Common myeloid progenitor, CD34-positive (primary cell): ENCODE measurements at regions not wholly inside any gene's neighbourhood (a gene's known extent, or its start where the extent isn't known, plus 50 kb on each side); places are given as distances from the start of the nearest gene placed in this dataset.

Experiments used
- CTCF ChIA-PET: fragments of 350-600 bp; sonication (Branson Sonifier 250); formaldehyde crosslinking; loops from one replicate; lab custom pipeline; 2021; ENCODE audit warnings: antibody characterized with exemption; lab: Charles Lee
- POLR2A ChIA-PET: fragments of 350-600 bp; sonication (Branson Sonifier 250); formaldehyde crosslinking; loops from one replicate; lab custom pipeline; 2021; ENCODE audit warnings: antibody characterized with exemption; lab: Charles Lee
- DNase-seq, 3 donors: peaks; one replicate each; pipeline versions ENCODE4 v3.0.0 to v3.0.0-alpha.2; 2013
- H3K27ac ChIP-seq, 2 experiments: 1 replicate in 1 of 2; 2 replicates in 1 of 2; pipeline ENCODE4 v1.7.0; 2013; ENCODE audit warnings: inconsistent platforms in 2 of 2, low read length in 2 of 2, mild to moderate bottlenecking in 2 of 2, low read depth in 1 of 2, moderate library complexity in 1 of 2; ENCODE audit not compliant: severe bottlenecking in 2 of 2, insufficient read depth in 1 of 2, poor library complexity in 1 of 2
- H3K27me3 ChIP-seq, 5 experiments: replicated peaks in 2 of 5; 1 replicate in 3 of 5; 2 replicates in 2 of 5; pipeline versions ENCODE4 v1.6.1 to v1.7.0; 2013; ENCODE audit warnings: low read length in 4 of 5, mild to moderate bottlenecking in 2 of 5, moderate library complexity in 2 of 5, inconsistent platforms in 1 of 5; ENCODE audit not compliant: insufficient read depth in 5 of 5, control insufficient read depth in 4 of 5
- H3K36me3 ChIP-seq, 4 experiments: 1 replicate in 2 of 4; 2 replicates in 2 of 4; pipeline versions ENCODE4 v1.6.1 to v1.7.0; 2013; ENCODE audit warnings: low read length in 3 of 4, control low read depth in 1 of 4, mild to moderate bottlenecking in 1 of 4; ENCODE audit not compliant: control insufficient read depth in 4 of 4, insufficient read depth in 4 of 4
- H3K4me1 ChIP-seq, 4 experiments: 1 replicate in 3 of 4; 2 replicates in 1 of 4; pipeline versions ENCODE4 v1.6.1 to v1.7.1; 2013; ENCODE audit warnings: low read length in 3 of 4, mild to moderate bottlenecking in 3 of 4, control low read depth in 1 of 4, inconsistent platforms in 1 of 4, moderate library complexity in 1 of 4; ENCODE audit not compliant: control insufficient read depth in 4 of 4, insufficient read depth in 4 of 4; ENCODE audit errors: control extremely low read depth in 1 of 4
- H3K4me3 ChIP-seq, 7 experiments: 1 replicate in 4 of 7; 2 replicates in 3 of 7; pipeline versions ENCODE4 v1.5.1 to v1.7.0; 2013; ENCODE audit warnings: mild to moderate bottlenecking in 7 of 7, low read length in 6 of 7, moderate library complexity in 6 of 7, inconsistent platforms in 2 of 7, low read depth in 2 of 7, control low read depth in 1 of 7; ENCODE audit not compliant: insufficient read depth in 4 of 7, control insufficient read depth in 1 of 7; ENCODE audit errors: extremely low read depth in 1 of 7
- H3K9me3 ChIP-seq, 5 experiments: 1 replicate in 4 of 5; 2 replicates in 1 of 5; pipeline versions ENCODE4 v1.6.1 to v1.7.1; 2013; ENCODE audit warnings: low read length in 4 of 5, mild to moderate bottlenecking in 2 of 5, inconsistent platforms in 1 of 5, low read depth in 1 of 5, moderate library complexity in 1 of 5; ENCODE audit not compliant: control insufficient read depth in 4 of 5, insufficient read depth in 2 of 5; ENCODE audit errors: control extremely low read depth in 1 of 5
- WGBS: methylation state at CpG from one replicate; pipeline ENCODE4 v1.1.5; 2013; ENCODE audit not compliant: insufficient coverage; 5-methylcytosine and 5-hydroxymethylcytosine counted together

DNA sequence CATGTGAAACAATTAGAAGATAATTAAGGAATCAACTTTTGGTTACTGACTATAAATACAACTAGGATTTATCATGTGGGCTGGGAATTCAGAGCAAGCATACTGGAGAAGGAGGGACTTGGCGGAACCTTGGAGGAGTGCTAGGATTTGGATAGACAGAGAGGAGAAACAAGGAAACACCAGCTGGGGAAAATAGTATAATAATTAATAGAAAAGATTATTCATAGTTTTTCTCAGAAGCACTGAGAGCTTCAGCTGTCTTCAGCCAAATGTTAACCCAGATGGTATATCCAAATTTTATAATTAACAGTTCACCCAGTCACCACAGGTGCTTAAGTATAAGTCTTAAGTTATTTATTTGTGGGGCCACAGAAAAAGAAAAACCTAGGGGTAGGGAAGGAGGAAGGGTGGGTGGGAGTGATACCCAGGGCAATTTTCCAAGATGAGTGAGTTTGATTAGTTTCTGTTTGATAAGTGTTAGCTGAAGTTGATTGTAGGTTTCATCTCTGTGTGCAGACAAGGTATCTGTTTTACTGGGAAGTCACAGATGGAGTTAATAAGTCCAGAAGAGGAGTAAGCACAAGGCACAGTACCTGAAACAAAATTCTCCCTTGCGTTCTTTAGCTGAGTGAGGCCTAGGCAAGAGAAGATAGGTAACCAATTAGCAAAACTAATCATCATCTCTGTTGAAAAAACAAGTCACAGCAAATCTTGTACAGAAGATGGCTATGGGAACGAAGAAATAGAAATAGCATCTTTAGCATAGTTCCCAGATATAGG lies 175.5 kb downstream of the TFAP2B start:
- Histone ChIP-seq H3K9me3 (no peaks in the 10 kb centered on the region), H3K4me3 (no peak overlapping the region), H3K36me3 (no peaks in the 10 kb centered on the region), H3K27me3 (no peaks in the 10 kb centered on the region), H3K27ac (no peak overlapping the region), H3K4me1 (no peaks in the 10 kb centered on the region)
- ChIA-PET POLR2A (no interaction called here), CTCF (no interaction called here)
- WGBS = 100% methylated on average over 1 of the region's 3 CpGs
- no peak for DNase-seq

DNA sequence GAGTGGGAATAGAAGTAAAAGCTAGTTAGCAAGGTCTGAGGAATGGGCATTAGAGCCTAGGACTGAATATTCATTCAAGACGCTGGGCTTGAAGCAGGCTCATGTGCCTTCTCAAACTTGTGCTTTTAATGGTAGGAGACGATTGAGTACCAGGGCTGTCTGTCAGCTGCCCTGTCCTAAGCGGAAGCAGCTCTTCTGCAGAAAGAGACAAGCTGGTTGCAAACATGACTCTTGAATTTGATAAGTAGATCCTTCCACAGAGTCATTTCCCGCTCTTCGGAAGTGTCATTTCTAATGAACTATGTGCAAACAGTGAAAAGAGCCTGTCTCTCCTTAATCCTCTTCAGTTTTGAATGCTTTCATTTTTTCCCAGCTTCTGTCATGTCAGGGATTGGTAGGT lies 176.4 kb downstream of the TFAP2B start:
- CTCF ChIA-PET = no interaction called here
- POLR2A ChIA-PET = no interaction called here
- WGBS = 98% methylated on average over 5 of the region's 5 CpGs

DNA sequence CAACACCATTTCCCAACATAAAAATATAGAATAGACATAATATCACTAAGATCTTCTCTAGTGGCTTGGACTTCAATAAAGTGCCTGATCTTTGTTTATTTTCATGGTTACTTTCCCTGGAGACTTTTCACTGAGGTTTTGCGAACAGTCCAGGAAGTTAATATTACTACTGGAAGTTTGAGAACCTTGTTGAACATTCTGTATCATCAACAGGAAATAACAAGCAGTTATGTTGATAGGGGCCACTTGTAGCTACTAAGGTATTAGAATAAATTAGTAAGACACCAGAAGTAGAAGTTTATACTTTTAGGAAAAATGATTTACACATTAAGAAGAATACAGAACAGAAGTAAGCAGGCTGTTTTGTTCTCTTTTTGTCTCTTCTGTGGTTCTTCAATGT lies 180.2 kb downstream of the TFAP2B start:
- H3K9me3 ChIP-seq = no peaks in the 10 kb centered on the region
- H3K4me3 ChIP-seq = no peak overlapping the region
- ChIA-PET CTCF (no interaction called here), POLR2A (no interaction called here)
- H3K36me3 ChIP-seq = no peaks in the 10 kb centered on the region
- H3K4me1 ChIP-seq = no peaks in the 10 kb centered on the region
- no peak for DNase-seq
- H3K27me3 ChIP-seq = no peaks in the 10 kb centered on the region
- no peak overlapping the region for H3K27ac ChIP-seq
- no CpG with 5 or more reads among the region's 1 CpG for WGBS

More for the DNA sequence above, 176.4 kb downstream of the TFAP2B start:
- DNase-seq = no peak
- Histone ChIP-seq H3K4me1 (no peaks in the 10 kb centered on the region), H3K36me3 (no peaks in the 10 kb centered on the region), H3K9me3 (no peaks in the 10 kb centered on the region), H3K27ac (no peak overlapping the region), H3K4me3 (no peak overlapping the region), H3K27me3 (no peaks in the 10 kb centered on the region)

- no peak overlapping the region for H3K4me3 ChIP-seq
- WGBS = 100% methylated on average over 1 of the region's 1 CpG
- ChIA-PET CTCF (interaction anchor here (1.5 kb wide), 1 partner anchor 13 kb away, joined by 3 read pairs; no protein-coding TSS in a partner anchor), POLR2A (no interaction called here)
- no peaks in the 10 kb centered on the region for H3K9me3 ChIP-seq
- H3K27me3 ChIP-seq = no peaks in the 10 kb centered on the region
- H3K36me3 ChIP-seq = no peaks in the 10 kb centered on the region
- DNase-seq = no peak
- no peak overlapping the region for H3K27ac ChIP-seq
- H3K4me1 ChIP-seq = no peaks in the 10 kb centered on the region
Observed at GRCh38 chr6:51001399-51001798, 182.7 kb downstream of the TFAP2B start.

GRCh38 chr6:51004380-51004779 lies 185.7 kb downstream of the TFAP2B start:
- CTCF ChIA-PET = no interaction called here
- no peak overlapping the region for H3K4me3 ChIP-seq
- no peak overlapping the region for H3K27ac ChIP-seq
- no peak for DNase-seq
- POLR2A ChIA-PET = no interaction called here
- no peaks in the 10 kb centered on the region for H3K4me1 ChIP-seq
- no peaks in the 10 kb centered on the region for H3K9me3 ChIP-seq
- no peaks in the 10 kb centered on the region for H3K27me3 ChIP-seq
- H3K36me3 ChIP-seq = no peaks in the 10 kb centered on the region
- 93% methylated on average over 3 of the region's 4 CpGs for WGBS

- Histone ChIP-seq H3K9me3 (no peaks in the 10 kb centered on the region), H3K27ac (no peak overlapping the region), H3K4me1 (no peaks in the 10 kb centered on the region), H3K27me3 (no peaks in the 10 kb centered on the region), H3K4me3 (no peak overlapping the region), H3K36me3 (no peaks in the 10 kb centered on the region)
- ChIA-PET CTCF (no interaction called here), POLR2A (no interaction called here)
- DNase-seq = no peak
Observed at GRCh38 chr6:51005779-51006178, 187.1 kb downstream of the TFAP2B start.

DNA sequence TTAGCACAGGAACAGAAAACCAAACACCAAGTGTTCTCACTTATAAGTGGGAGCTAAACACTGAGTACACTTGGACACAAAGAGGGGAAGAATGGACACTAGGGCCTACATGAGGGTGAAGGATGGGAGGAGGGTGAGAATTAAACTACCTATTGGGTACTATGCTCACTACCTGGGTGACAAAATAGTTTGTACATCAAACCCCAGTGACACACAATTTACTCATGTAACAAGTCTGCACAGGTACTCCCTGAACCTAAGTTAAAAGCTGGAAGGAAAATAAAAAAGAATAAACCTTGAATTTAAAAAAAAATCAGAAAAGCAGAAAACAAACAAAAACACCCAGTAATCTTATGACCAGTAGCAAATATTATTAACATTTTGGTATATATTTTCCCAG lies 188.6 kb downstream of the TFAP2B start:
- no peaks in the 10 kb centered on the region for H3K27me3 ChIP-seq
- no peaks in the 10 kb centered on the region for H3K36me3 ChIP-seq
- ChIA-PET CTCF (interaction anchor here (1.5 kb wide), 1 partner anchor 10 kb away, joined by 4 read pairs; no protein-coding TSS in a partner anchor), POLR2A (no interaction called here)
- no peak for DNase-seq
- H3K4me1 ChIP-seq = no peaks in the 10 kb centered on the region
- no peak overlapping the region for H3K27ac ChIP-seq
- no peaks in the 10 kb centered on the region for H3K9me3 ChIP-seq
- no peak overlapping the region for H3K4me3 ChIP-seq
